ENCODE measurements at regions not wholly inside any gene's neighbourhood (a gene's known extent, or its start where the extent isn't known, plus 50 kb on each side); places are given as distances from the start of the nearest gene placed in this dataset.

GRCh38 chr2:78418021-78418420, 607.5 kb upstream of the REG3G start:
- H3K4me1 ChIP-seq (ENCODE audit: control insufficient read depth, insufficient read depth, low read length) = no peaks in the 10 kb centered on the region
- H3K4me3 ChIP-seq (ENCODE audit: low read length) = no peak overlapping the region
- no peaks in the 10 kb centered on the region for H3K27me3 ChIP-seq (ENCODE audit: control insufficient read depth, insufficient read depth, low read length)
- no peak for DNase-seq (ENCODE audit: low read depth, low spot score)
- WGBS (ENCODE audit: insufficient coverage, insufficient read length) = no CpG with 5 or more reads among the region's 2 CpGs
- H3K27ac ChIP-seq (ENCODE audit: low read length) = no peak overlapping the region
- H3K9me3 ChIP-seq (ENCODE audit: control insufficient read depth, insufficient read depth, low read length) = no peaks in the 10 kb centered on the region
- H3K36me3 ChIP-seq (ENCODE audit: control insufficient read depth, insufficient read depth, low read length) = no peaks in the 10 kb centered on the region

GRCh38 chr2:78420132-78420531, 605.4 kb upstream of the REG3G start:
- no CpG with 5 or more reads among the region's 1 CpG for WGBS (ENCODE audit: insufficient coverage, insufficient read length)
- H3K36me3 ChIP-seq (ENCODE audit: control insufficient read depth, insufficient read depth, low read length) = no peaks in the 10 kb centered on the region
- no peaks in the 10 kb centered on the region for H3K27me3 ChIP-seq (ENCODE audit: control insufficient read depth, insufficient read depth, low read length)
- no peak for DNase-seq (ENCODE audit: low read depth, low spot score)
- H3K27ac ChIP-seq (ENCODE audit: low read length) = no peak overlapping the region
- no peaks in the 10 kb centered on the region for H3K9me3 ChIP-seq (ENCODE audit: control insufficient read depth, insufficient read depth, low read length)
- no peaks in the 10 kb centered on the region for H3K4me1 ChIP-seq (ENCODE audit: control insufficient read depth, insufficient read depth, low read length)
- H3K4me3 ChIP-seq (ENCODE audit: low read length) = no peak overlapping the region

GRCh38 chr2:78423631-78424030, 601.9 kb upstream of the REG3G start:
- Histone ChIP-seq H3K9me3 (ENCODE audit: control insufficient read depth, insufficient read depth, low read length) (no peaks in the 10 kb centered on the region), H3K27ac (ENCODE audit: low read length) (no peak overlapping the region), H3K27me3 (ENCODE audit: control insufficient read depth, insufficient read depth, low read length) (no peaks in the 10 kb centered on the region), H3K36me3 (ENCODE audit: control insufficient read depth, insufficient read depth, low read length) (no peaks in the 10 kb centered on the region), H3K4me1 (ENCODE audit: control insufficient read depth, insufficient read depth, low read length) (no peaks in the 10 kb centered on the region), H3K4me3 (ENCODE audit: low read length) (no peak overlapping the region)
- no peak for DNase-seq (ENCODE audit: low read depth, low spot score)
- no CpG with 5 or more reads among the region's 1 CpG for WGBS (ENCODE audit: insufficient coverage, insufficient read length)

- Histone ChIP-seq H3K27ac (ENCODE audit: low read length) (no peak overlapping the region), H3K4me3 (ENCODE audit: low read length) (no peak overlapping the region), H3K9me3 (ENCODE audit: control insufficient read depth, insufficient read depth, low read length) (no peaks in the 10 kb centered on the region), H3K27me3 (ENCODE audit: control insufficient read depth, insufficient read depth, low read length) (no peaks in the 10 kb centered on the region), H3K4me1 (ENCODE audit: control insufficient read depth, insufficient read depth, low read length) (no peaks in the 10 kb centered on the region), H3K36me3 (ENCODE audit: control insufficient read depth, insufficient read depth, low read length) (no peaks in the 10 kb centered on the region)
- WGBS (ENCODE audit: insufficient coverage, insufficient read length) = no CpG with 5 or more reads among the region's 6 CpGs
- no peak for DNase-seq (ENCODE audit: low read depth, low spot score)
Measured at GRCh38 chr2:78427170-78427569, 598.3 kb upstream of the REG3G start.

- H3K27ac ChIP-seq (ENCODE audit: low read length) = no peak overlapping the region
- H3K4me3 ChIP-seq (ENCODE audit: low read length) = no peak overlapping the region
- WGBS (ENCODE audit: insufficient coverage, insufficient read length) = no CpG with 5 or more reads among the region's 3 CpGs
- no peaks in the 10 kb centered on the region for H3K27me3 ChIP-seq (ENCODE audit: control insufficient read depth, insufficient read depth, low read length)
- no peaks in the 10 kb centered on the region for H3K4me1 ChIP-seq (ENCODE audit: control insufficient read depth, insufficient read depth, low read length)
- H3K9me3 ChIP-seq (ENCODE audit: control insufficient read depth, insufficient read depth, low read length) = no peaks in the 10 kb centered on the region
- DNase-seq (ENCODE audit: low read depth, low spot score) = no peak
- no peaks in the 10 kb centered on the region for H3K36me3 ChIP-seq (ENCODE audit: control insufficient read depth, insufficient read depth, low read length)
Measured at GRCh38 chr2:78431241-78431640, 594.3 kb upstream of the REG3G start.

GRCh38 chr2:78439122-78439521, 586.4 kb upstream of the REG3G start:
- H3K27ac ChIP-seq (ENCODE audit: low read length) = no peak overlapping the region
- H3K36me3 ChIP-seq (ENCODE audit: control insufficient read depth, insufficient read depth, low read length) = no peaks in the 10 kb centered on the region
- H3K27me3 ChIP-seq (ENCODE audit: control insufficient read depth, insufficient read depth, low read length) = no peaks in the 10 kb centered on the region
- H3K9me3 ChIP-seq (ENCODE audit: control insufficient read depth, insufficient read depth, low read length) = no peaks in the 10 kb centered on the region
- no peak overlapping the region for H3K4me3 ChIP-seq (ENCODE audit: low read length)
- H3K4me1 ChIP-seq (ENCODE audit: control insufficient read depth, insufficient read depth, low read length) = no peaks in the 10 kb centered on the region
- WGBS (ENCODE audit: insufficient coverage, insufficient read length) = no CpG with 5 or more reads among the region's 2 CpGs
- DNase-seq (ENCODE audit: low read depth, low spot score) = no peak

- H3K27ac ChIP-seq (ENCODE audit: low read length) = no peak overlapping the region
- no peaks in the 10 kb centered on the region for H3K9me3 ChIP-seq (ENCODE audit: control insufficient read depth, insufficient read depth, low read length)
- no peak for DNase-seq (ENCODE audit: low read depth, low spot score)
- no peaks in the 10 kb centered on the region for H3K27me3 ChIP-seq (ENCODE audit: control insufficient read depth, insufficient read depth, low read length)
- H3K36me3 ChIP-seq (ENCODE audit: control insufficient read depth, insufficient read depth, low read length) = no peaks in the 10 kb centered on the region
- H3K4me1 ChIP-seq (ENCODE audit: control insufficient read depth, insufficient read depth, low read length) = no peaks in the 10 kb centered on the region
- no CpG with 5 or more reads among the region's 2 CpGs for WGBS (ENCODE audit: insufficient coverage, insufficient read length)
- no peak overlapping the region for H3K4me3 ChIP-seq (ENCODE audit: low read length)
Measured at GRCh38 chr2:78455586-78455985, 569.9 kb upstream of the REG3G start.

- H3K9me3 ChIP-seq (ENCODE audit: control insufficient read depth, insufficient read depth, low read length) = no peaks in the 10 kb centered on the region
- H3K36me3 ChIP-seq (ENCODE audit: control insufficient read depth, insufficient read depth, low read length) = no peaks in the 10 kb centered on the region
- no CpG with 5 or more reads among the region's 1 CpG for WGBS (ENCODE audit: insufficient coverage, insufficient read length)
- H3K4me3 ChIP-seq (ENCODE audit: low read length) = no peak overlapping the region
- no peaks in the 10 kb centered on the region for H3K4me1 ChIP-seq (ENCODE audit: control insufficient read depth, insufficient read depth, low read length)
- no peak for DNase-seq (ENCODE audit: low read depth, low spot score)
- H3K27ac ChIP-seq (ENCODE audit: low read length) = no peak overlapping the region
- no peaks in the 10 kb centered on the region for H3K27me3 ChIP-seq (ENCODE audit: control insufficient read depth, insufficient read depth, low read length)
Measured at GRCh38 chr2:78457269-78457668, 568.2 kb upstream of the REG3G start.

GRCh38 chr2:78465707-78466106, 559.8 kb upstream of the REG3G start:
- WGBS (ENCODE audit: insufficient coverage, insufficient read length) = 100% methylated on average over 3 of the region's 3 CpGs
- H3K4me3 ChIP-seq (ENCODE audit: low read length) = no peak overlapping the region
- H3K27me3 ChIP-seq (ENCODE audit: control insufficient read depth, insufficient read depth, low read length) = no peaks in the 10 kb centered on the region
- DNase-seq (ENCODE audit: low read depth, low spot score) = no peak
- no peaks in the 10 kb centered on the region for H3K4me1 ChIP-seq (ENCODE audit: control insufficient read depth, insufficient read depth, low read length)
- no peak overlapping the region for H3K27ac ChIP-seq (ENCODE audit: low read length)
- H3K9me3 ChIP-seq (ENCODE audit: control insufficient read depth, insufficient read depth, low read length) = no peaks in the 10 kb centered on the region
- no peaks in the 10 kb centered on the region for H3K36me3 ChIP-seq (ENCODE audit: control insufficient read depth, insufficient read depth, low read length)

GRCh38 chr2:78476619-78477229, 548.8 kb upstream of the REG3G start:
- no CpG with 5 or more reads among the region's 8 CpGs for WGBS (ENCODE audit: insufficient coverage, insufficient read length)
- Histone ChIP-seq H3K36me3 (ENCODE audit: control insufficient read depth, insufficient read depth, low read length) (no peaks in the 10 kb centered on the region), H3K27me3 (ENCODE audit: control insufficient read depth, insufficient read depth, low read length) (no peaks in the 10 kb centered on the region), H3K4me1 (ENCODE audit: control insufficient read depth, insufficient read depth, low read length) (no peaks in the 10 kb centered on the region), H3K4me3 (ENCODE audit: low read length) (no peak overlapping the region), H3K9me3 (ENCODE audit: control insufficient read depth, insufficient read depth, low read length) (no peaks in the 10 kb centered on the region; the same call in 1 of the 2 replicates), H3K27ac (ENCODE audit: low read length) (no peak overlapping the region)
- DNase-seq (ENCODE audit: low read depth, low spot score) = no peak

GRCh38 chr2:78486565-78486964, 538.9 kb upstream of the REG3G start:
- no peaks in the 10 kb centered on the region for H3K9me3 ChIP-seq (ENCODE audit: control insufficient read depth, insufficient read depth, low read length)
- DNase-seq (ENCODE audit: low read depth, low spot score) = no peak
- H3K4me1 ChIP-seq (ENCODE audit: control insufficient read depth, insufficient read depth, low read length) = no peaks in the 10 kb centered on the region
- no peaks in the 10 kb centered on the region for H3K36me3 ChIP-seq (ENCODE audit: control insufficient read depth, insufficient read depth, low read length)
- no peak overlapping the region for H3K27ac ChIP-seq (ENCODE audit: low read length)
- no peaks in the 10 kb centered on the region for H3K27me3 ChIP-seq (ENCODE audit: control insufficient read depth, insufficient read depth, low read length)
- H3K4me3 ChIP-seq (ENCODE audit: low read length) = no peak overlapping the region

All from iPS DF 6.9 (cell line).